OCI-LY7 (cell line): ENCODE measurements at regions not wholly inside any gene's neighbourhood (a gene's known extent, or its start where the extent isn't known, plus 50 kb on each side); places are given as distances from the start of the nearest gene placed in this dataset.

Experiments
- BruUV-seq: library from RNA; stranded (reverse); fragments of 400-500 nt; replicated peaks from 2 replicates; lab custom pipeline; 2021; lab: Mats Ljungman, UMichigan
- CTCF ChIA-PET: fragments of 300-600 bp; sonication (Branson Sonifier 250); formaldehyde crosslinking; loops from one replicate; lab custom pipeline; 2022; ENCODE audit warnings: antibody characterized with exemption; ENCODE audit not compliant: unreplicated experiment; lab: Charles Lee
- POLR2A ChIA-PET: fragments of 300-600 bp; sonication (Branson Sonifier 250); formaldehyde crosslinking; loops from one replicate; lab custom pipeline; 2022; ENCODE audit warnings: antibody characterized with exemption; lab: Charles Lee
- DNase-seq: peaks from one replicate; pipeline ENCODE4 v3.0.0-alpha.2; 2015; ENCODE audit warnings: low spot score
- H2AFZ ChIP-seq: fragments of 200-600 bp; sonication (generic), shearing (Covaris generic); 2 replicates; pipeline ENCODE4 v1.6.1; 2014; ENCODE audit warnings: mild to moderate bottlenecking, antibody characterized with exemption, low read length, moderate library complexity
- H3K27ac ChIP-seq: fragments of 200-600 bp; sonication (generic); 2 replicates; pipeline ENCODE4 v1.5.1; 2014; ENCODE audit warnings: mixed run types, low read depth, mild to moderate bottlenecking, moderate library complexity, low read length, inconsistent platforms; ENCODE audit not compliant: poor library complexity, severe bottlenecking
- H3K36me3 ChIP-seq: fragments of 200-600 bp; sonication (generic); 2 replicates; pipeline ENCODE4 v1.6.1; 2014; ENCODE audit warnings: mild to moderate bottlenecking, antibody characterized with exemption, low read length, moderate library complexity, mixed read lengths; ENCODE audit not compliant: insufficient read depth
- H3K4me1 ChIP-seq: fragments of 200-600 bp; sonication (generic); 2 replicates; pipeline ENCODE4 v1.5.1; 2014; ENCODE audit warnings: mild to moderate bottlenecking, low read length; ENCODE audit not compliant: insufficient read depth, poor library complexity, severe bottlenecking
- H3K4me2 ChIP-seq: fragments of 200-600 bp; sonication (generic); 2 replicates; pipeline ENCODE4 v1.6.1; 2014; ENCODE audit warnings: mild to moderate bottlenecking, low read length
- H3K4me3 ChIP-seq: fragments of 200-600 bp; sonication (generic); 2 replicates; pipeline ENCODE4 v1.5.1; 2014; ENCODE audit warnings: mild to moderate bottlenecking, low read depth, low read length; ENCODE audit not compliant: poor library complexity, severe bottlenecking
- H3K79me2 ChIP-seq: fragments of 200-600 bp; sonication (generic); 2 replicates; pipeline ENCODE4 v1.6.1; 2016; ENCODE audit warnings: low read depth, mild to moderate bottlenecking, low read length, moderate library complexity, mixed read lengths; ENCODE audit not compliant: insufficient read depth
- H3K9me2 ChIP-seq: fragments of 200-600 bp; sonication (generic); 2 replicates; pipeline ENCODE4 v1.6.1; 2016; ENCODE audit warnings: mild to moderate bottlenecking, low read length, mixed read lengths; ENCODE audit not compliant: insufficient read depth
- H3K9me3 ChIP-seq: fragments of 200-600 bp; sonication (generic); 2 replicates; pipeline ENCODE4 v1.6.1; 2014; ENCODE audit warnings: mild to moderate bottlenecking, mixed run types, low read length, mixed read lengths
- H4K20me1 ChIP-seq: fragments of 200-600 bp; sonication (generic); 2 replicates; pipeline ENCODE4 v1.6.1; 2014; ENCODE audit warnings: mild to moderate bottlenecking, antibody characterized with exemption, low read length, moderate library complexity, mixed read lengths; ENCODE audit not compliant: insufficient read depth
- CTCF ChIP-seq: fragments of 200-600 bp; sonication (generic); conservative IDR thresholded peaks from 2 replicates; pipeline ENCODE4 v1.5.1; 2014; ENCODE audit warnings: mild to moderate bottlenecking, antibody characterized with exemption, low read length, moderate library complexity, mixed read lengths
- EZH2phosphoT487 ChIP-seq: fragments of 200-600 bp; sonication (generic); IDR thresholded peaks from 2 replicates; pipeline ENCODE4 v1.6.1; 2018; ENCODE audit warnings: low read depth, borderline replicate concordance, mild to moderate bottlenecking, mixed run types, antibody characterized with exemption, low read length, moderate library complexity, mixed read lengths
- intact Hi-C: fragments of 100-400 bp; cut with micrococcal nuclease; formaldehyde crosslinking; loops from one replicate; pipeline ENCODE4 v1.10.0; 2022; ENCODE audit not compliant: unreplicated experiment

- no TSS peak for BruUV-seq
- Histone ChIP-seq H3K27ac (no peak overlapping the region), H3K36me3 (no peaks in the 10 kb centered on the region), H4K20me1 (no peaks in the 10 kb centered on the region), H3K4me2 (no peak overlapping the region), H3K9me2 (no peaks in the 10 kb centered on the region), H3K4me1 (no peaks in the 10 kb centered on the region), H3K4me3 (no peak overlapping the region), H3K9me3 (no peaks in the 10 kb centered on the region), H2AFZ (no peak overlapping the region), H3K79me2 (no peaks in the 10 kb centered on the region)
- ChIA-PET CTCF (no interaction called here), POLR2A (no interaction called here)
- TF ChIP-seq CTCF (no peak), EZH2phosphoT487 (no peak)
- no peak for DNase-seq
- intact Hi-C loops = no loop called here
Observed at GRCh38 chr9:29043072-29043471, 1469.8 kb upstream of the C9orf72 start.

GRCh38 chr9:29044959-29045358 lies 1471.7 kb upstream of the C9orf72 start:
- H3K4me2 ChIP-seq = no peak overlapping the region
- TF ChIP-seq CTCF (no peak), EZH2phosphoT487 (no peak)
- no peaks in the 10 kb centered on the region for H3K79me2 ChIP-seq
- H3K4me1 ChIP-seq = no peaks in the 10 kb centered on the region
- no peak overlapping the region for H3K27ac ChIP-seq
- intact Hi-C loops = no loop called here
- BruUV-seq = no TSS peak
- no peaks in the 10 kb centered on the region for H3K9me2 ChIP-seq
- H3K9me3 ChIP-seq = no peaks in the 10 kb centered on the region
- DNase-seq = no peak
- H3K36me3 ChIP-seq = no peaks in the 10 kb centered on the region
- H3K4me3 ChIP-seq = no peak overlapping the region
- CTCF ChIA-PET = no interaction called here
- POLR2A ChIA-PET = interaction anchor here (0.5 kb wide), 1 partner anchor 657 kb away, joined by 3 read pairs; no protein-coding TSS in a partner anchor
- no peak overlapping the region for H2AFZ ChIP-seq
- H4K20me1 ChIP-seq = no peaks in the 10 kb centered on the region

GRCh38 chr9:29060041-29060440 lies 1486.8 kb upstream of the C9orf72 start:
- H3K4me2 ChIP-seq = no peak overlapping the region
- no peak overlapping the region for H3K4me3 ChIP-seq
- no peaks in the 10 kb centered on the region for H3K9me3 ChIP-seq
- BruUV-seq = no TSS peak
- no peaks in the 10 kb centered on the region for H3K79me2 ChIP-seq
- H3K9me2 ChIP-seq = no peaks in the 10 kb centered on the region
- no peaks in the 10 kb centered on the region for H3K36me3 ChIP-seq
- TF ChIP-seq EZH2phosphoT487 (no peak), CTCF (no peak)
- CTCF ChIA-PET = no interaction called here
- H3K4me1 ChIP-seq = no peaks in the 10 kb centered on the region
- intact Hi-C loops = no loop called here
- no peak for DNase-seq
- H3K27ac ChIP-seq = no peak overlapping the region
- POLR2A ChIA-PET = no interaction called here
- no peaks in the 10 kb centered on the region for H4K20me1 ChIP-seq
- no peak overlapping the region for H2AFZ ChIP-seq
